Natural killer cell (primary cell): ENCODE measurements at regions not wholly inside any gene's neighbourhood (a gene's known extent, or its start where the extent isn't known, plus 50 kb on each side); places are given as distances from the start of the nearest gene placed in this dataset.

Experiments used
- ATAC-seq, 3 donors: fragments of 150-1000 bp in 2 of 3; fragments of 200-7000 bp in 1 of 3; cut with Tn5 transposase; 1 replicate in 1 of 3; 2 replicates in 2 of 3; pipeline ENCODE4 v1.10.0; 2021; ENCODE audit warnings: mild to moderate bottlenecking in 2 of 3, moderate library complexity in 2 of 3
- DNase-seq, 2 donors: peaks; one replicate each; pipeline versions ENCODE4 v3.0.0 to v3.0.0-alpha.2; 2013 to 2021; ENCODE audit warnings: mixed read lengths in 1 of 2
- H3K27ac ChIP-seq: one replicate; pipeline ENCODE4 v1.5.1; 2013; ENCODE audit warnings: mild to moderate bottlenecking, low read length
- H3K27me3 ChIP-seq: one replicate; pipeline ENCODE4 v1.6.1; 2013; ENCODE audit warnings: low read length; ENCODE audit not compliant: control insufficient read depth, insufficient read depth
- H3K36me3 ChIP-seq: one replicate; pipeline ENCODE4 v1.6.1; 2013; ENCODE audit warnings: low read length; ENCODE audit not compliant: control insufficient read depth, insufficient read depth
- H3K4me1 ChIP-seq: one replicate; pipeline ENCODE4 v1.6.1; 2013; ENCODE audit warnings: low read length; ENCODE audit not compliant: control insufficient read depth, insufficient read depth
- H3K4me3 ChIP-seq: one replicate; pipeline ENCODE4 v1.5.1; 2013; ENCODE audit warnings: low read length
- H3K9me3 ChIP-seq: one replicate; pipeline ENCODE4 v1.6.1; 2013; ENCODE audit warnings: low read length; ENCODE audit not compliant: control insufficient read depth, insufficient read depth
- H3K27ac Mint-ChIP-seq, 2 donors: one replicate each; pipeline ENCODE4 v1.8.0; 2022; ENCODE audit warnings: mild to moderate bottlenecking in 2 of 2, mixed read lengths in 2 of 2, moderate library complexity in 1 of 2
- H3K27me3 Mint-ChIP-seq, 2 donors: one replicate each; pipeline ENCODE4 v1.8.0; 2022; ENCODE audit warnings: low read depth in 2 of 2, mixed read lengths in 2 of 2
- H3K36me3 Mint-ChIP-seq: one replicate; pipeline ENCODE4 v1.8.0; 2022; ENCODE audit warnings: mixed read lengths
- H3K4me1 Mint-ChIP-seq, 2 donors: one replicate each; pipeline ENCODE4 v1.8.0; 2022; ENCODE audit warnings: mixed read lengths in 2 of 2
- H3K4me3 Mint-ChIP-seq: one replicate; pipeline ENCODE4 v1.8.0; 2022; ENCODE audit warnings: mild to moderate bottlenecking, moderate library complexity, mixed read lengths
- H3K9me3 Mint-ChIP-seq, 2 donors: one replicate each; pipeline ENCODE4 v1.8.0; 2022; ENCODE audit warnings: mixed read lengths in 2 of 2
- WGBS: methylation state at CpG from one replicate; pipeline ENCODE4 v1.1.7; 2013; ENCODE audit warnings: missing lambda C conversion rate; ENCODE audit not compliant: insufficient coverage; 5-methylcytosine and 5-hydroxymethylcytosine counted together
- intact Hi-C: fragments of 100-400 bp; cut with micrococcal nuclease; formaldehyde crosslinking; loops from one replicate; pipeline ENCODE4 v1.14.2; 2022
- TF ChIP-seq, protein P1 (sequence below): fragments of 200-600 bp; IDR thresholded peaks from one replicate; pipeline ENCODE4 v1.8.0; 2022; ENCODE audit warnings: antibody characterized with exemption

DNA sequence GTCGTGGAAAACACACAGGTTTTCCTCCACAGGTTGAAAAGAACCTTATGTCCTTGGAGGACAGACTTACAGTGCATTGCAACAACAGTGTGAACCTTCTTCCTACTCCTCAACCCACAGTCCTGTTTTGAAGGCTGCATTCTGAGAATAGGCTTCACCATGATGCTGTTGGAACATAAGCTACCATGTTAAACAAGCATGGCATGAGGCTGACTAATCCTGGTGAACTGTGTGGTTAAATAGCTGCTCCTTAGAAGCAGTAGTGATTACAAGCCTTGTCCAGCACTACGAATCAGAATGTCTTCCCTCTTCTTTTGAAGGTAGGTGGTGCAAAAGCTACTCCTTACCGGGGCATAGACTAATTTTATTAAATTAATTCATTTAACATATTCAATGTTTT lies 368.5 kb upstream of the EPHA7 start:
- ATAC-seq (no peak), DNase-seq (no peak)
- no peak overlapping the region for H3K27ac Mint-ChIP-seq
- no peaks in the 10 kb centered on the region for H3K27me3 Mint-ChIP-seq
- intact Hi-C loops = no loop called here
- Histone ChIP-seq H3K9me3 (no peaks in the 10 kb centered on the region), H3K4me3 (no peak overlapping the region), H3K27ac (no peak overlapping the region), H3K36me3 (no peaks in the 10 kb centered on the region), H3K4me1 (no peaks in the 10 kb centered on the region), H3K27me3 (no peaks in the 10 kb centered on the region)
- no peaks in the 10 kb centered on the region for H3K36me3 Mint-ChIP-seq
- H3K4me3 Mint-ChIP-seq = no peak overlapping the region
- WGBS = 50% methylated on average over 1 of the region's 3 CpGs
- no peaks in the 10 kb centered on the region for H3K4me1 Mint-ChIP-seq
- peaks cover 5 to 10% of the 10 kb centered on the region in 2 donors for H3K9me3 Mint-ChIP-seq
- TF ChIP-seq, protein P1, sequence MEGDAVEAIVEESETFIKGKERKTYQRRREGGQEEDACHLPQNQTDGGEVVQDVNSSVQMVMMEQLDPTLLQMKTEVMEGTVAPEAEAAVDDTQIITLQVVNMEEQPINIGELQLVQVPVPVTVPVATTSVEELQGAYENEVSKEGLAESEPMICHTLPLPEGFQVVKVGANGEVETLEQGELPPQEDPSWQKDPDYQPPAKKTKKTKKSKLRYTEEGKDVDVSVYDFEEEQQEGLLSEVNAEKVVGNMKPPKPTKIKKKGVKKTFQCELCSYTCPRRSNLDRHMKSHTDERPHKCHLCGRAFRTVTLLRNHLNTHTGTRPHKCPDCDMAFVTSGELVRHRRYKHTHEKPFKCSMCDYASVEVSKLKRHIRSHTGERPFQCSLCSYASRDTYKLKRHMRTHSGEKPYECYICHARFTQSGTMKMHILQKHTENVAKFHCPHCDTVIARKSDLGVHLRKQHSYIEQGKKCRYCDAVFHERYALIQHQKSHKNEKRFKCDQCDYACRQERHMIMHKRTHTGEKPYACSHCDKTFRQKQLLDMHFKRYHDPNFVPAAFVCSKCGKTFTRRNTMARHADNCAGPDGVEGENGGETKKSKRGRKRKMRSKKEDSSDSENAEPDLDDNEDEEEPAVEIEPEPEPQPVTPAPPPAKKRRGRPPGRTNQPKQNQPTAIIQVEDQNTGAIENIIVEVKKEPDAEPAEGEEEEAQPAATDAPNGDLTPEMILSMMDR = no peak

DNA sequence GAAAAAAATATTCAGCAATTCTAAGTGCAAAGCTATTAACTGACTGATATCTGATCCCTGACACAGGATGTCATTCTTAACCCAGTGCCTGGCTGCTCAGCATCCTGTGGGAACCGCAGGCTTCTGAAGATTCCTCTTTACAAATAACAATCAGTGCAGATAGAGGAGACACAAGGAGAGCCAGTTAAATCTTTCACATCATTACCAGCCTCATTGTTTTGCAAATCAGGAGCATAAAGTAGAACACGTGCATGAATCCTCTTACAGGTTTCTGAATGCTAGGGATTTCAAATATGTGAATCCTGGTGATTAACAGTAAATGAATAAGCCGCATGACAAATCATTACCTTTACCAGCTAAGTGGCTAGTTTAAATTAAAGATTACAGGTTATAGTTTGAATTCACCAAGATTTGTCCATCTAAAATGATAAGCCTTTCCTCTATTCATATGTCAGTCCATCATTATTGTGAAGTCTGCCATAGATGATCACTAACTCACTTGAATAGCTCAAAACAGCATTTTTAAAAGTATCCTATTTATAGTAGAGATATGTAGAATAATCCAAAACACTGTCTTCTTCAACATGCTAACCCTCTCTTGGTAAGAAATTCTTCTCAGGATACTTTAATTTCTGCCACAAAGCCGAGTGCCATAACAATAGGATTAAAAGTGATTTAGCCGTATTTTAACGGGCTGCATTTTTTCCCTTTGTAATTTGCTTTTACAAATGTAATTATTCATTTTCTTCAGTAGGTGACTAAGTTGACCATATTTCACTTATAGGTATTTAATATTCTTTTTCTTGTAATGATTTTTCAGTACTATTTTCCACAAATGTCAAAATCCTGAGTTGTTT lies 367.3 kb upstream of the EPHA7 start:
- Histone ChIP-seq H3K4me1 (no peaks in the 10 kb centered on the region), H3K4me3 (no peak overlapping the region), H3K9me3 (no peaks in the 10 kb centered on the region), H3K27me3 (no peaks in the 10 kb centered on the region), H3K36me3 (no peaks in the 10 kb centered on the region), H3K27ac (no peak overlapping the region)
- no peak for DNase-seq
- no peaks in the 10 kb centered on the region for H3K4me1 Mint-ChIP-seq
- H3K9me3 Mint-ChIP-seq = peaks cover 6 to 12% of the 10 kb centered on the region in 2 donors
- TF ChIP-seq, protein P1 = no peak
- no peak overlapping the region for H3K4me3 Mint-ChIP-seq
- intact Hi-C loops = no loop called here
- H3K27me3 Mint-ChIP-seq = no peaks in the 10 kb centered on the region
- WGBS = 59% methylated on average over 5 of the region's 6 CpGs
- no peak for ATAC-seq
- H3K27ac Mint-ChIP-seq = no peak overlapping the region
- no peaks in the 10 kb centered on the region for H3K36me3 Mint-ChIP-seq

DNA sequence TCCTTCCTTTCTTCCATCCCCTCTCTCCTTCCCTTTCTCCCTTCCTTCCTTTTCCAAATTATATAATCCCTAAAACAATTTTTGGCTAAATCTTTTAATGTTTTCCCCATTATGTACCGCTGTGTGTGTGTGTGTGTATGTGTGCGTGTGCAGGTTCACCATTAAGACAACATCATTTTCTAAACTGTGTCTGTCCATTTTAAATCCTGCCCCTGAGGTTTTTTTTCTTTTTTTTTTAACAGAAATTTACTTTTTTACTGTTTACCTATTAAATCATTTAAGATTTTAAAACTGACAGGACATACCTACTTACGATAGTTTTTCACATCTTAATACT lies 366.3 kb upstream of the EPHA7 start:
- TF ChIP-seq, protein P1 = no peak
- no peak for ATAC-seq
- H3K9me3 Mint-ChIP-seq = peaks cover 6 to 12% of the 10 kb centered on the region in 2 donors

More for the DNA sequence above, 366.3 kb upstream of the EPHA7 start:
- H3K27me3 ChIP-seq = no peaks in the 10 kb centered on the region
- H3K27ac Mint-ChIP-seq = no peak overlapping the region
- no peaks in the 10 kb centered on the region for H3K4me1 ChIP-seq
- H3K9me3 ChIP-seq = no peaks in the 10 kb centered on the region
- WGBS = no CpG with 5 or more reads among the region's 3 CpGs
- H3K27me3 Mint-ChIP-seq = no peaks in the 10 kb centered on the region
- H3K4me3 ChIP-seq = no peak overlapping the region
- H3K36me3 Mint-ChIP-seq = no peaks in the 10 kb centered on the region
- intact Hi-C loops = no loop called here
- no peaks in the 10 kb centered on the region for H3K36me3 ChIP-seq
- H3K27ac ChIP-seq = no peak overlapping the region
- DNase-seq = no peak
- H3K4me3 Mint-ChIP-seq = no peak overlapping the region
- H3K4me1 Mint-ChIP-seq = no peaks in the 10 kb centered on the region
